ENCODE measurements at regions not wholly inside any gene's neighbourhood (a gene's known extent, or its start where the extent isn't known, plus 50 kb on each side); places are given as distances from the start of the nearest gene placed in this dataset.

DNA sequence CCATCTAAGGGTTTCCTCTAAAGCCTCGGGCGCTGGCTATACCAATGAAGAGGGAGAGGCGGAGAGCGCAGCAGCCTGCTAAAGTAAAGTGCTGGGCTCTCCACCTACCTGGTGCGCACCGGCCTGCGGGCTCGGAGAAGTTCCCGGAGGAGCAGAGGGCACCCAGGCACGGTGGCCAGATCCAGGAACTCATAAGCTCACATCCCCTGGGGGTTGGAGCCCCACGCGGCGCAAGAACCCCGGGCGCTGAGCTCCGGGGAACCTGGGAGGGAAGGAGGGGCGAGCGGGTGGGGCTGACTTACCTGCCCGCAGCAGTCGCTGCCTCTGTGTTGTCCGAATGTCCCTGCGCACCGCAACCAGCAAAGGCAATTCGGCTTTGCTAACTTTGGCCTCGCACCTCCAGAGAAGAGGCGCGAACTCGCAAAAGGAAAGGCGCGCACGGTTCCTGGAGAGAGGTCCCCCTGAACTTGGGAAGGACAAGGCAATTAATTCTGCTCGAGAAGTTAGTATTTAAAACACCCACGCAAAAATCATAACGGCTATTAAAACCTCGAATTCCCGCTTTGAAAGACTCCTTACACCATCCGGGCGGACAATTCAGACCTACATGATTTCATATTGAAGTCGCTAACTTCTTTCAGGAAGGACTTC is 127.6 kb upstream of the C11orf58 start:
- no peak overlapping the region for H3K27ac ChIP-seq (ENCODE audit: insufficient read depth, low read length)
- H3K27me3 ChIP-seq (ENCODE audit: control insufficient read depth, insufficient read depth, low read length), result peaks cover 18% of the 10 kb centered on the region
- no peaks in the 10 kb centered on the region for H3K79me2 ChIP-seq (ENCODE audit: control insufficient read depth, insufficient read depth, low read length)
- H3K4me3 ChIP-seq (replicated peaks in 1 of 4; ENCODE audit: control extremely low read depth in 1 of 4, insufficient read depth in 1 of 4, low read depth in 3 of 4, low read length in 4 of 4), result no peak overlapping the region
- no peaks in the 10 kb centered on the region for H4K20me1 ChIP-seq (ENCODE audit: control insufficient read depth, extremely low read depth, insufficient read depth, low read length)
- no peak overlapping the region for H3K4me2 ChIP-seq (ENCODE audit: extremely low read depth, insufficient read depth, low read length)
- no peak for DNase-seq (ENCODE audit: low read depth in 2 of 2)
- H3K4me1 ChIP-seq (ENCODE audit: control insufficient read depth, extremely low read depth, insufficient read depth, low read length), result no peaks in the 10 kb centered on the region
- no peaks in the 10 kb centered on the region for H3K9me3 ChIP-seq (ENCODE audit: control insufficient read depth, insufficient read depth, low read depth, low read length)
- H2AFZ ChIP-seq (ENCODE audit: low read length), result no peak overlapping the region
- H3K9ac ChIP-seq (ENCODE audit: insufficient read depth, low read length), result no peak overlapping the region
- H3K36me3 ChIP-seq (ENCODE audit: control insufficient read depth, insufficient read depth, low read length), result no peaks in the 10 kb centered on the region
- TF ChIP-seq, protein P1, sequence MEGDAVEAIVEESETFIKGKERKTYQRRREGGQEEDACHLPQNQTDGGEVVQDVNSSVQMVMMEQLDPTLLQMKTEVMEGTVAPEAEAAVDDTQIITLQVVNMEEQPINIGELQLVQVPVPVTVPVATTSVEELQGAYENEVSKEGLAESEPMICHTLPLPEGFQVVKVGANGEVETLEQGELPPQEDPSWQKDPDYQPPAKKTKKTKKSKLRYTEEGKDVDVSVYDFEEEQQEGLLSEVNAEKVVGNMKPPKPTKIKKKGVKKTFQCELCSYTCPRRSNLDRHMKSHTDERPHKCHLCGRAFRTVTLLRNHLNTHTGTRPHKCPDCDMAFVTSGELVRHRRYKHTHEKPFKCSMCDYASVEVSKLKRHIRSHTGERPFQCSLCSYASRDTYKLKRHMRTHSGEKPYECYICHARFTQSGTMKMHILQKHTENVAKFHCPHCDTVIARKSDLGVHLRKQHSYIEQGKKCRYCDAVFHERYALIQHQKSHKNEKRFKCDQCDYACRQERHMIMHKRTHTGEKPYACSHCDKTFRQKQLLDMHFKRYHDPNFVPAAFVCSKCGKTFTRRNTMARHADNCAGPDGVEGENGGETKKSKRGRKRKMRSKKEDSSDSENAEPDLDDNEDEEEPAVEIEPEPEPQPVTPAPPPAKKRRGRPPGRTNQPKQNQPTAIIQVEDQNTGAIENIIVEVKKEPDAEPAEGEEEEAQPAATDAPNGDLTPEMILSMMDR (conservative IDR thresholded peaks at IDR 0.05 in 1 of 2, IDR thresholded peaks at IDR 0.05 in 1 of 2; ENCODE audit: low read depth in 1 of 2, low read length in 2 of 2), result no peak
- TF ChIP-seq EZH2 (IDR thresholded peaks at IDR 0.05; ENCODE audit: low read length, missing control alignments), result no peak

DNA sequence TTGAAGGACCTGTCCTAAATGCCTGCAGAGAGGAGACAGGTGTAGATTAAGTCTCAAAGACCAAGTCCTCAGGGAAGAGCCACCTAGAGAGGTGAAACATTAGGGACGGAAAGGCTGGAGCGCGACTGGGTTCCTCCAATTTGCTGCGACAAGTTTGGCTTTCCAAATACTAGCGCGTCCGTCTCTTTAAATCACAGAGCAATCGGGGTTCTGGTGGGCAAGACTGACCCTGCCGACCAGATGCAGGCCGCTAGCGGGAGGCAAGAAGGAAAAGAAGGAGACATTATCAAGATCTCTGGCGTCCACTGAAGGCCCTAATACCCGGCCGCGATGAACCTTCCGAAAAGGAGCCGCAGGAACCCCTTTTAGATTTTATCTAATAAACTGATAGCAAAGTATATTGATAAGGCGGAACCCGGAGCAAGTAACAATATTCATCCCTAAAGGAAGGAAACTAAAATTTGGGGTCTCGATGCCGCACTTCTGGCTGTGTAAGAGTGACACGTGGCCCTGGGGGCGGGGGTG is 128.2 kb upstream of the C11orf58 start:
- TF ChIP-seq, protein P1 (conservative IDR thresholded peaks at IDR 0.05 in 1 of 2, IDR thresholded peaks at IDR 0.05 in 1 of 2; ENCODE audit: low read depth in 1 of 2, low read length in 2 of 2), result no peak
- no peak for TF ChIP-seq EZH2 (IDR thresholded peaks at IDR 0.05; ENCODE audit: low read length, missing control alignments)
- no peak for DNase-seq (ENCODE audit: low read depth in 2 of 2)
- Histone ChIP-seq H3K4me2 (ENCODE audit: extremely low read depth, insufficient read depth, low read length) (no peak overlapping the region), H3K36me3 (ENCODE audit: control insufficient read depth, insufficient read depth, low read length) (no peaks in the 10 kb centered on the region), H3K9me3 (ENCODE audit: control insufficient read depth, insufficient read depth, low read depth, low read length) (no peaks in the 10 kb centered on the region), H3K27me3 (ENCODE audit: control insufficient read depth, insufficient read depth, low read length) (peaks cover 18% of the 10 kb centered on the region), H4K20me1 (ENCODE audit: control insufficient read depth, extremely low read depth, insufficient read depth, low read length) (no peaks in the 10 kb centered on the region), H3K9ac (ENCODE audit: insufficient read depth, low read length) (no peak overlapping the region), H3K4me3 (replicated peaks in 1 of 4; ENCODE audit: control extremely low read depth in 1 of 4, insufficient read depth in 1 of 4, low read depth in 3 of 4, low read length in 4 of 4) (no peak overlapping the region), H3K79me2 (ENCODE audit: control insufficient read depth, insufficient read depth, low read length) (no peaks in the 10 kb centered on the region), H3K27ac (ENCODE audit: insufficient read depth, low read length) (no peak overlapping the region), H2AFZ (ENCODE audit: low read length) (no peak overlapping the region), H3K4me1 (ENCODE audit: control insufficient read depth, extremely low read depth, insufficient read depth, low read length) (no peaks in the 10 kb centered on the region)

DNA sequence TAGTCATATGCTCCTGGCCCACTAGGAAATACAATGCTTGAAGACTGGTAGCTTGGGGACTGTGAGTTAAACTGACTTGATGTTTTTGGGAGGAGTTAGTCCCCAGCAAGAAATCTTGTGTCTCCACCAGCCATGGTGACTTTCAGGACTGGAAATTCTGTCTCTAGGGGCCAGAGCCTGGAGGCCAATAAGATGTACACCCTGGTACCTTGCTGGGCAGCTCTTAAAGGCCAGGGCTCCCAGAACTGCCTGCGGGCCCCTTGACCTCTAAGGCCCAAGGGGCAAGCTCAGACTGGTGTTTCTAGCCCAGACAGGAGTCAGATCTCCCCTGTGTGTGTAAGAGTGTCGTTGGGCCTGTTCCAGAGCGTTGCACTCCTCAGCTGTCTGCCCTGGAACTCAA is 128.7 kb upstream of the C11orf58 start:
- no peak for TF ChIP-seq EZH2 (IDR thresholded peaks at IDR 0.05; ENCODE audit: low read length, missing control alignments)
- TF ChIP-seq, protein P1 (conservative IDR thresholded peaks at IDR 0.05 in 1 of 2, IDR thresholded peaks at IDR 0.05 in 1 of 2; ENCODE audit: low read depth in 1 of 2, low read length in 2 of 2), result no peak
- Histone ChIP-seq H3K27ac (ENCODE audit: insufficient read depth, low read length) (no peak overlapping the region), H3K9me3 (ENCODE audit: control insufficient read depth, insufficient read depth, low read depth, low read length) (no peaks in the 10 kb centered on the region), H3K9ac (ENCODE audit: insufficient read depth, low read length) (no peak overlapping the region), H3K79me2 (ENCODE audit: control insufficient read depth, insufficient read depth, low read length) (no peaks in the 10 kb centered on the region), H3K4me3 (replicated peaks in 1 of 4; ENCODE audit: control extremely low read depth in 1 of 4, insufficient read depth in 1 of 4, low read depth in 3 of 4, low read length in 4 of 4) (no peak overlapping the region), H3K4me2 (ENCODE audit: extremely low read depth, insufficient read depth, low read length) (no peak overlapping the region), H3K36me3 (ENCODE audit: control insufficient read depth, insufficient read depth, low read length) (no peaks in the 10 kb centered on the region), H3K4me1 (ENCODE audit: control insufficient read depth, extremely low read depth, insufficient read depth, low read length) (no peaks in the 10 kb centered on the region), H3K27me3 (ENCODE audit: control insufficient read depth, insufficient read depth, low read length) (peaks cover 18% of the 10 kb centered on the region), H4K20me1 (ENCODE audit: control insufficient read depth, extremely low read depth, insufficient read depth, low read length) (no peaks in the 10 kb centered on the region), H2AFZ (ENCODE audit: low read length) (no peak overlapping the region)
- no peak for DNase-seq (ENCODE audit: low read depth in 2 of 2)

Measured in fibroblast of lung (primary cell).